ENCODE measurements at regions not wholly inside any gene's neighbourhood (a gene's known extent, or its start where the extent isn't known, plus 50 kb on each side); places are given as distances from the start of the nearest gene placed in this dataset.

- no peaks in the 10 kb centered on the region for H3K27me3 ChIP-seq
- no peak for DNase-seq (ENCODE audit: low spot score)
- H3K36me3 ChIP-seq: no peaks in the 10 kb centered on the region
- H3K4me3 ChIP-seq: no peak overlapping the region
- H3K4me1 ChIP-seq: peaks cover 0 to 1% of the 10 kb centered on the region in 2 donors
- H3K9me3 ChIP-seq: no peaks in the 10 kb centered on the region
- no peak overlapping the region for H3K27ac ChIP-seq
- no peak for TF ChIP-seq CTCF (IDR thresholded peaks at IDR 0.05)
Measured at GRCh38 chr20:11059659-11060058, 385.9 kb upstream of the JAG1 start.

- Histone ChIP-seq H3K4me3 (no peak overlapping the region), H3K36me3 (no peaks in the 10 kb centered on the region), H3K27me3 (no peaks in the 10 kb centered on the region), H3K27ac (no peak overlapping the region), H3K9me3 (no peaks in the 10 kb centered on the region), H3K4me1 (peaks cover 0 to 8% of the 10 kb centered on the region in 2 donors)
- TF ChIP-seq CTCF (IDR thresholded peaks at IDR 0.05): no peak
- no peak for DNase-seq (ENCODE audit: low spot score)
Measured at GRCh38 chr20:11060423-11061185, 386.8 kb upstream of the JAG1 start.

- no peak for DNase-seq (ENCODE audit: low spot score)
- Histone ChIP-seq H3K4me3 (no peak overlapping the region), H3K27me3 (no peaks in the 10 kb centered on the region)
Measured at GRCh38 chr20:11063444-11063843, 389.6 kb upstream of the JAG1 start.

GRCh38 chr20:11064946-11065345, 391.1 kb upstream of the JAG1 start:
- Histone ChIP-seq H3K27me3 (no peaks in the 10 kb centered on the region), H3K36me3 (no peaks in the 10 kb centered on the region), H3K4me1 (peaks cover 0 to 11% of the 10 kb centered on the region in 2 donors), H3K9me3 (no peaks in the 10 kb centered on the region), H3K27ac (peak overlapping the region; percentile 6 to 59), H3K4me3 (no peak overlapping the region)
- DNase-seq (ENCODE audit: low spot score): no peak
- no peak for TF ChIP-seq CTCF (IDR thresholded peaks at IDR 0.05)

More at GRCh38 chr20:11063444-11063843, 389.6 kb upstream of the JAG1 start:
- no peaks in the 10 kb centered on the region for H3K9me3 ChIP-seq
- no peak overlapping the region for H3K27ac ChIP-seq
- H3K36me3 ChIP-seq: no peaks in the 10 kb centered on the region
- TF ChIP-seq CTCF (IDR thresholded peaks at IDR 0.05): no peak
- H3K4me1 ChIP-seq: peaks cover 0 to 11% of the 10 kb centered on the region in 2 donors

- H3K36me3 ChIP-seq: no peaks in the 10 kb centered on the region
- peak overlapping the region in 1 of 2 donors; percentile 46 for H3K27ac ChIP-seq
- H3K9me3 ChIP-seq: peaks cover 0 to 11% of the 10 kb centered on the region in 2 donors
- TF ChIP-seq CTCF (IDR thresholded peaks at IDR 0.05): no peak
- H3K27me3 ChIP-seq: no peaks in the 10 kb centered on the region
- DNase-seq (ENCODE audit: low spot score): no peak
- H3K4me1 ChIP-seq: peaks cover 0 to 11% of the 10 kb centered on the region in 2 donors
- no peak overlapping the region for H3K4me3 ChIP-seq
Measured at GRCh38 chr20:11067359-11067758, 393.6 kb upstream of the JAG1 start.

- no peak for TF ChIP-seq CTCF (IDR thresholded peaks at IDR 0.05)
- Histone ChIP-seq H3K27me3 (no peaks in the 10 kb centered on the region), H3K27ac (no peak overlapping the region)
Measured at GRCh38 chr20:11072982-11073381, 399.2 kb upstream of the JAG1 start.

More at GRCh38 chr20:11072982-11073381, 399.2 kb upstream of the JAG1 start:
- DNase-seq (ENCODE audit: low spot score): no peak
- H3K4me1 ChIP-seq: no peaks in the 10 kb centered on the region
- no peaks in the 10 kb centered on the region for H3K36me3 ChIP-seq
- H3K9me3 ChIP-seq: peaks cover 0 to 13% of the 10 kb centered on the region in 2 donors
- no peak overlapping the region for H3K4me3 ChIP-seq

All from right atrium auricular region (tissue), 2 donors.